ENCODE measurements at regions not wholly inside any gene's neighbourhood (a gene's known extent, or its start where the extent isn't known, plus 50 kb on each side); places are given as distances from the start of the nearest gene placed in this dataset.

- TF ChIP-seq CTCF (IDR thresholded peaks at IDR 0.05) (no peak), POLR2A (IDR thresholded peaks at IDR 0.05) (no peak), POLR2AphosphoS5 (IDR thresholded peaks at IDR 0.05) (no peak), EP300 (IDR thresholded peaks at IDR 0.05; ENCODE audit: low read depth) (no peak)
Observed at GRCh38 chr7:85850381-85850780, 663.5 kb upstream of the SEMA3D start.
